ENCODE measurements at regions not wholly inside any gene's neighbourhood (a gene's known extent, or its start where the extent isn't known, plus 50 kb on each side); places are given as distances from the start of the nearest gene placed in this dataset.
A peak's percentile ranks its signal among the peaks of the same experiment; 100 is the strongest.
"Not testable (repeated sequence)": the region's sequence is repeated elsewhere in the genome, so short reads cannot be mapped to it uniquely, and the experiment has no call there.

- Histone ChIP-seq H3K36me3 (ENCODE audit: insufficient read depth, insufficient read length, low read length) (no peaks in the 10 kb centered on the region), H3K27me3 (ENCODE audit: insufficient read depth, insufficient read length) (no peaks in the 10 kb centered on the region), H3K4me3 (ENCODE audit: insufficient read length, low read depth) (no peak overlapping the region), H3K4me1 (ENCODE audit: insufficient read depth, insufficient read length) (no peaks in the 10 kb centered on the region), H3K9ac (ENCODE audit: insufficient read length, low read depth) (no peak overlapping the region), H3K9me3 (ENCODE audit: insufficient read depth, low read length) (no peaks in the 10 kb centered on the region)
- TF ChIP-seq ZNF274 (IDR thresholded peaks at IDR 0.05; ENCODE audit: low read depth, low read length) (no peak), SUZ12 (IDR thresholded peaks at IDR 0.05; ENCODE audit: extremely low read depth, insufficient read depth, insufficient read length) (no peak), YY1 (IDR thresholded peaks at IDR 0.05; ENCODE audit: insufficient read depth, insufficient read length) (no peak)
- DNase-seq (ENCODE audit: low read depth, low spot score), result no peak
Observed at GRCh38 chr1:81513796-81514354, 286.9 kb upstream of the ADGRL2 start.

DNA sequence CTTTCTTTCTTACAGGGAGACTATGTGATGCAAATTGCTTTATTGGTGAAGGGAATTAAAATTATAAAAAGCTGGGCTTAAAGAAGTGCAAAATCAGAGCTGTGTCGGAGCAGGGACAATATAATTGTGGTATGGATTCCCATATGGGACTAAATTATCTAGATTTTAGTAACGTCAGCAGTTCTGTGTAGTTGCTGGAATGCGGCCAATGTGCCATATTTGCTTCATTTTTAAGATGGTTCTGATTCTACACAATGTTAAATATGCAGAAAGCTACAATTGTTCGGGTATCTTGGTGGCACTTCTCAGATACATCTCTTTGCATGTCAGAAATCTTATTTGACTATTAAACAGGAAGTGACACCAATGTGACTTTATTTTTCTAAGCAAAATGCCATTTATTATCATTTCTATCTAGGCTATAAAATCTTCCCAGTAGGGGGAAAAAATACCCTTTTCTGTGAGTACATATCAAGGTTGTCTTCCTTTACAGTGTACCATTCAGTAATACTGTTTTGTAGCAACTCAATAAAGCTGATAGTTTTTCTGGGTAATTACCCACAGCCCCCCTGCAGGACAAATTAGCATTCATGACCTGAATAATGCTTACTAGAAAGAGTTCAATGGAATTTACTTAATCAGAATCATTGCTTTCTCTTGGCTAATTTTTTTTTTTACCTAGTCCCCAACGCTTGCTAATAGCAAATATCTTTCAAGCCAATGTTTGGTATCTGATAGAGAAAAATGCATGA lies 288.3 kb upstream of the ADGRL2 start:
- Histone ChIP-seq H3K27me3 (ENCODE audit: insufficient read depth, insufficient read length) (no peaks in the 10 kb centered on the region), H3K4me3 (ENCODE audit: insufficient read length, low read depth) (no peak overlapping the region), H3K9me3 (ENCODE audit: insufficient read depth, low read length) (no peaks in the 10 kb centered on the region), H3K4me1 (ENCODE audit: insufficient read depth, insufficient read length) (no peaks in the 10 kb centered on the region), H3K36me3 (ENCODE audit: insufficient read depth, insufficient read length, low read length) (no peaks in the 10 kb centered on the region), H3K9ac (ENCODE audit: insufficient read length, low read depth) (no peak overlapping the region)
- DNase-seq (ENCODE audit: low read depth, low spot score), result no peak
- TF ChIP-seq ZNF274 (IDR thresholded peaks at IDR 0.05; ENCODE audit: low read depth, low read length) (no peak), YY1 (IDR thresholded peaks at IDR 0.05; ENCODE audit: insufficient read depth, insufficient read length) (no peak), SUZ12 (IDR thresholded peaks at IDR 0.05; ENCODE audit: extremely low read depth, insufficient read depth, insufficient read length) (no peak)

DNA sequence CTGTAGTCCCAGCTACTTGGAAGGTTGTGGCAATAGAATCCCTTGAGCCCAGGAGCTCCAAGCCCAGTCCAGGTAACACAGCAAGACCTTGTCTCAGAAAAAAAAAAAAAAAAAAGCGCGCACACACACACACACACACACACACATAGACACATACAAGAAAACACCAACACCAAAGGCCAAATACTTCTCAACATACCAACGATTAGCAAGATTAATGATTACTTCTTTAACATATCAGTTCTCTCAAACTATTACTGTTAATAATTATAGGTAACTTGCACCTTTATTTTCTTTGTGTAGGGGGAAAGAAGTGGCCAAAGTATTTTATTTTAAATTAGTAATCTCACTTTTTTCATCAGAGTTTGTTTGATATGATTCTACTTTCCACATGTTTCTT lies 289.5 kb upstream of the ADGRL2 start:
- no peaks in the 10 kb centered on the region for H3K9me3 ChIP-seq (ENCODE audit: insufficient read depth, low read length)
- TF ChIP-seq YY1 (IDR thresholded peaks at IDR 0.05; ENCODE audit: insufficient read depth, insufficient read length), result no peak
- no peak for DNase-seq (ENCODE audit: low read depth, low spot score)
- H3K36me3 ChIP-seq (ENCODE audit: insufficient read depth, insufficient read length, low read length), result no peaks in the 10 kb centered on the region
- no peak overlapping the region for H3K9ac ChIP-seq (ENCODE audit: insufficient read length, low read depth)
- no peaks in the 10 kb centered on the region for H3K27me3 ChIP-seq (ENCODE audit: insufficient read depth, insufficient read length)
- H3K4me1 ChIP-seq (ENCODE audit: insufficient read depth, insufficient read length), result no peaks in the 10 kb centered on the region
- H3K4me3 ChIP-seq (ENCODE audit: insufficient read length, low read depth), result no peak overlapping the region

DNA sequence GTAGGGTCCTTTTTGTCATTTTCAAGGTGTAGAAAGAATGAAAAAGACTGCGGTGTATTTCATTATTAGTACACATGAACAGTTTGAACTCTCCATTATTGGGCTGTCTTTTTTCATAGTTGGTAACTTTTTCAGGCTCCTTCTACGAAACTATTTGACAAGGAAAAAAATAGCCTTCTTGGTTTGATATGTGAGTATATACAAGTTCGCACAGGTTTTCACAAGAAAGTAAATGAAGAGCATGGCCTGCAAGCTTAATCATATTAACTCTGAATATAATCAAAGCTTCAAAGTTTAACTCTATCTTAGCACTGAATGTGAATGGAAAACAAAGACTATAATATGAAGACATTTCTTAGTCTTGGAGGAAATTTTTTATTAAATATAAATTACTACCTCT lies 290.0 kb upstream of the ADGRL2 start:
- no peaks in the 10 kb centered on the region for H3K4me1 ChIP-seq (ENCODE audit: insufficient read depth, insufficient read length)
- no peak overlapping the region for H3K4me3 ChIP-seq (ENCODE audit: insufficient read length, low read depth)
- no peaks in the 10 kb centered on the region for H3K36me3 ChIP-seq (ENCODE audit: insufficient read depth, insufficient read length, low read length)
- DNase-seq (ENCODE audit: low read depth, low spot score), result no peak
- H3K9ac ChIP-seq (ENCODE audit: insufficient read length, low read depth), result no peak overlapping the region
- TF ChIP-seq ZNF274 (IDR thresholded peaks at IDR 0.05; ENCODE audit: low read depth, low read length) (no peak), YY1 (IDR thresholded peaks at IDR 0.05; ENCODE audit: insufficient read depth, insufficient read length) (no peak), SUZ12 (IDR thresholded peaks at IDR 0.05; ENCODE audit: extremely low read depth, insufficient read depth, insufficient read length) (no peak)
- H3K27me3 ChIP-seq (ENCODE audit: insufficient read depth, insufficient read length), result no peaks in the 10 kb centered on the region
- H3K9me3 ChIP-seq (ENCODE audit: insufficient read depth, low read length), result no peaks in the 10 kb centered on the region; the same call in 1 of the 2 replicates

DNA sequence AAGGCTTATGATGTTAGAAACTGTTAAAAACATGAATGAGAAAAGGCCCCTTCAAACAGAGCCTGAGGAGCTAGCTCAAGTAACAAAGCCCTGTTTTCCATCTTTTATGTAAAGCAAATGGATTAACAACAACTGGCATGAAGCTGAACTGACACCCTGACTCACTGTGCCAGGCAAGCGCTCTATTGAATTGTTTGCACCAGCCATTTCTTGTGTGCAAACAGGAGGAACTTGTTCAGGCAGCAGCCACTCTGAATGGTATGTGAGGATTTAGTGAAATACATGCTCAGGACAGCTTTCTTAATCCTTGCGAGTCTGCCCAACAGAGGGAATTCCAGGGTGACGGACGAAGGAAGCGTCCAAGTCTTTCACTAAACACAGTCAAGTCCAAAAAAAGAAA lies 291.1 kb upstream of the ADGRL2 start:
- DNase-seq (ENCODE audit: low read depth, low spot score), result peak; percentile 39
- H3K4me3 ChIP-seq (ENCODE audit: insufficient read length, low read depth), result no peak overlapping the region
- H3K4me1 ChIP-seq (ENCODE audit: insufficient read depth, insufficient read length), result no peaks in the 10 kb centered on the region
- H3K27me3 ChIP-seq (ENCODE audit: insufficient read depth, insufficient read length), result no peaks in the 10 kb centered on the region
- no peak for TF ChIP-seq SUZ12 (IDR thresholded peaks at IDR 0.05; ENCODE audit: extremely low read depth, insufficient read depth, insufficient read length)
- no peak for TF ChIP-seq YY1 (IDR thresholded peaks at IDR 0.05; ENCODE audit: insufficient read depth, insufficient read length)
- TF ChIP-seq ZNF274 (IDR thresholded peaks at IDR 0.05; ENCODE audit: low read depth, low read length), result no peak
- no peak overlapping the region for H3K9ac ChIP-seq (ENCODE audit: insufficient read length, low read depth)
- peaks cover 3% of the 10 kb centered on the region; the same call in 1 of the 2 replicates for H3K9me3 ChIP-seq (ENCODE audit: insufficient read depth, low read length)
- H3K36me3 ChIP-seq (ENCODE audit: insufficient read depth, insufficient read length, low read length), result no peaks in the 10 kb centered on the region

- H3K4me3 ChIP-seq (ENCODE audit: insufficient read length, low read depth), result no peak overlapping the region
- no peak for DNase-seq (ENCODE audit: low read depth, low spot score)
- no peak overlapping the region for H3K9ac ChIP-seq (ENCODE audit: insufficient read length, low read depth)
- no peaks in the 10 kb centered on the region for H3K27me3 ChIP-seq (ENCODE audit: insufficient read depth, insufficient read length)
- H3K9me3 ChIP-seq (ENCODE audit: insufficient read depth, low read length), result peaks cover 6% of the 10 kb centered on the region; the same call in 1 of the 2 replicates
- TF ChIP-seq YY1 (IDR thresholded peaks at IDR 0.05; ENCODE audit: insufficient read depth, insufficient read length) (no peak), ZNF274 (IDR thresholded peaks at IDR 0.05; ENCODE audit: low read depth, low read length) (no peak), SUZ12 (IDR thresholded peaks at IDR 0.05; ENCODE audit: extremely low read depth, insufficient read depth, insufficient read length) (no peak)
- no peaks in the 10 kb centered on the region for H3K4me1 ChIP-seq (ENCODE audit: insufficient read depth, insufficient read length)
- no peaks in the 10 kb centered on the region for H3K36me3 ChIP-seq (ENCODE audit: insufficient read depth, insufficient read length, low read length)
Observed at GRCh38 chr1:81506699-81507098, 294.0 kb upstream of the ADGRL2 start.

GRCh38 chr1:81505831-81506230 lies 294.9 kb upstream of the ADGRL2 start:
- H3K9ac ChIP-seq (ENCODE audit: insufficient read length, low read depth), result no peak overlapping the region
- DNase-seq (ENCODE audit: low read depth, low spot score), result no peak
- H3K27me3 ChIP-seq (ENCODE audit: insufficient read depth, insufficient read length), result no peaks in the 10 kb centered on the region
- H3K36me3 ChIP-seq (ENCODE audit: insufficient read depth, insufficient read length, low read length), result no peaks in the 10 kb centered on the region
- H3K9me3 ChIP-seq (ENCODE audit: insufficient read depth, low read length), result peaks cover 6% of the 10 kb centered on the region; the same call in 1 of the 2 replicates
- no peak overlapping the region for H3K4me3 ChIP-seq (ENCODE audit: insufficient read length, low read depth)
- H3K4me1 ChIP-seq (ENCODE audit: insufficient read depth, insufficient read length), result no peaks in the 10 kb centered on the region
- TF ChIP-seq YY1 (IDR thresholded peaks at IDR 0.05; ENCODE audit: insufficient read depth, insufficient read length) (no peak), ZNF274 (IDR thresholded peaks at IDR 0.05; ENCODE audit: low read depth, low read length) (no peak), SUZ12 (IDR thresholded peaks at IDR 0.05; ENCODE audit: extremely low read depth, insufficient read depth, insufficient read length) (no peak)

DNA sequence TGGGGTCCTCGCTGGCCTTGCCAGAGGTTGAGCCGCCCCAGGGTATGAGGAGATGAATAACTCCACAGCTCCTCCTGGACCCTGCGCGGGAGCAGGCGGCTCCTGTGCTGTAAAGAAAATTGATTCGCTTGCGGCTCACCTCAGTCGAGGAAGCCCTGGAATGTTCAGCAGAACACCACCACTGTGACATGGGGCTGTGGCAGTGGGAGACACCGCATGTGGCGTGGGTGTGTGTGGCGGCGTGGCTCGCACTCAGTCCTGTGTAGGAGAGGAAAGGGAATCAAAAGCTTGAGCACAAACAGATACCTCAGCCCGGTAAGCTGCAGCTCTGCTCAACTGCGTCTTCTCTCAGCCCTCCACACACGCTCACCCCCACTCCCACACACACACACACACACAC lies 295.9 kb upstream of the ADGRL2 start:
- not testable (repeated sequence) for H3K9me3 ChIP-seq (ENCODE audit: insufficient read depth, low read length); H3K4me3 ChIP-seq (ENCODE audit: insufficient read length, low read depth); H3K4me1 ChIP-seq (ENCODE audit: insufficient read depth, insufficient read length); H3K36me3 ChIP-seq (ENCODE audit: insufficient read depth, insufficient read length, low read length); DNase-seq (ENCODE audit: low read depth, low spot score); H3K9ac ChIP-seq (ENCODE audit: insufficient read length, low read depth); H3K27me3 ChIP-seq (ENCODE audit: insufficient read depth, insufficient read length)

DNA sequence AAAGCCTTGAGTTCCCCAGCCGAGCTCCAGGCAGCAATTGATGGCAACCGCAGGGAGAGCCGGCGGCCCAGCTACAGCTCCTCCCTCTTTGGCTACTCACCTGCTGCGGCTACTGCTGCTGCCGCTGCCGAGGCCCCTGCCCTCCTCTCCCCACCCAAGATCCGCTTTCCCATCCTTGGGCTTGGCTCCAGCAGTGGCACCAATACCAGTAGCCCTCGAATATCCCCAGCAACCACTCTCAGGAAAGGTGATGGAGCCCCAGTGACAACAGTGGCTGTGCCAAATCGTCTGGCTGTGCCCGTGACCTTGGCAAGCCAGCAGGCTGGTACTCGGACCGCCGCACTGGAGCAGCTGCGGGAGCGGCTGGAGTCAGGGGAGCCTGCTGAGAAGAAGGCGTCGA lies 298.0 kb upstream of the ADGRL2 start:
- not testable (repeated sequence) for H3K4me1 ChIP-seq (ENCODE audit: insufficient read depth, insufficient read length); H3K9me3 ChIP-seq (ENCODE audit: insufficient read depth, low read length)

GRCh38 chr1:81501485-81501884 lies 299.2 kb upstream of the ADGRL2 start:
- H3K36me3 ChIP-seq (ENCODE audit: insufficient read depth, insufficient read length, low read length); H3K4me3 ChIP-seq (ENCODE audit: insufficient read length, low read depth); H3K4me1 ChIP-seq (ENCODE audit: insufficient read depth, insufficient read length); H3K9me3 ChIP-seq (ENCODE audit: insufficient read depth, low read length); DNase-seq (ENCODE audit: low read depth, low spot score); H3K27me3 ChIP-seq (ENCODE audit: insufficient read depth, insufficient read length); H3K9ac ChIP-seq (ENCODE audit: insufficient read length, low read depth): not testable (repeated sequence)

More for the DNA sequence above, 298.0 kb upstream of the ADGRL2 start:
- H3K4me3 ChIP-seq (ENCODE audit: insufficient read length, low read depth); H3K36me3 ChIP-seq (ENCODE audit: insufficient read depth, insufficient read length, low read length); H3K27me3 ChIP-seq (ENCODE audit: insufficient read depth, insufficient read length); H3K9ac ChIP-seq (ENCODE audit: insufficient read length, low read depth); DNase-seq (ENCODE audit: low read depth, low spot score): not testable (repeated sequence)
